HFFc6 (cell line): ENCODE measurements at regions not wholly inside any gene's neighbourhood (a gene's known extent, or its start where the extent isn't known, plus 50 kb on each side); places are given as distances from the start of the nearest gene placed in this dataset.

ENCODE experiments used
- DNase-seq: peaks from one replicate; pipeline ENCODE4 v3.0.0-alpha.2; 2018
- H3K27ac Mint-ChIP-seq: 2 replicates; pipeline ENCODE4 v1.8.0; 2020; ENCODE audit warnings: mild to moderate bottlenecking, mixed read lengths
- H3K27me3 Mint-ChIP-seq: 2 replicates; pipeline ENCODE4 v1.8.0; 2021; ENCODE audit warnings: mild to moderate bottlenecking, moderate library complexity, mixed read lengths; ENCODE audit not compliant: insufficient read depth
- H3K36me3 Mint-ChIP-seq: 2 replicates; pipeline ENCODE4 v1.8.0; 2021; ENCODE audit warnings: low read depth, mixed read lengths
- H3K4me1 Mint-ChIP-seq: 2 replicates; pipeline ENCODE4 v1.8.0; 2020; ENCODE audit warnings: low read depth, mixed read lengths
- H3K4me3 Mint-ChIP-seq: 2 replicates; pipeline ENCODE4 v1.8.0; 2020; ENCODE audit warnings: mild to moderate bottlenecking, moderate library complexity, mixed read lengths
- H3K9me3 Mint-ChIP-seq: 2 replicates; pipeline ENCODE4 v1.8.0; 2020; ENCODE audit warnings: mild to moderate bottlenecking, mixed read lengths
- CTCF ChIP-seq: fragments of 200-600 bp; sonication (generic); IDR thresholded peaks from 2 replicates; pipeline ENCODE4 v1.5.0; 2021; ENCODE audit warnings: antibody characterized with exemption, mild to moderate bottlenecking

GRCh38 chr4:152104901-152105357 lies 344.1 kb upstream of the GATB start:
- DNase-seq: no peak
- TF ChIP-seq CTCF: no peak
- H3K27me3 Mint-ChIP-seq: no peaks in the 10 kb centered on the region; the same call in none of the 2 replicates
- no peaks in the 10 kb centered on the region for H3K36me3 Mint-ChIP-seq
- peaks cover 82% of the 10 kb centered on the region for H3K4me1 Mint-ChIP-seq
- H3K27ac Mint-ChIP-seq: peak overlapping the region; percentile 93; the same call in 1 of the 2 replicates
- H3K4me3 Mint-ChIP-seq: no peak overlapping the region
- H3K9me3 Mint-ChIP-seq: no peaks in the 10 kb centered on the region

- Mint-ChIP-seq H3K36me3 (no peaks in the 10 kb centered on the region), H3K27ac (no peak overlapping the region; the same call in 1 of the 2 replicates), H3K27me3 (no peaks in the 10 kb centered on the region; the same call in none of the 2 replicates), H3K9me3 (no peaks in the 10 kb centered on the region), H3K4me3 (no peak overlapping the region), H3K4me1 (peaks cover 78% of the 10 kb centered on the region)
- no peak for TF ChIP-seq CTCF
- no peak for DNase-seq
Observed at GRCh38 chr4:152104356-152104755, 343.5 kb upstream of the GATB start.

- H3K4me1 Mint-ChIP-seq: peaks cover 71% of the 10 kb centered on the region
- no peak overlapping the region for H3K27ac Mint-ChIP-seq
- H3K4me3 Mint-ChIP-seq: no peak overlapping the region
- H3K36me3 Mint-ChIP-seq: no peaks in the 10 kb centered on the region
- TF ChIP-seq CTCF: no peak
- no peak for DNase-seq
- no peaks in the 10 kb centered on the region; the same call in none of the 2 replicates for H3K27me3 Mint-ChIP-seq
- no peaks in the 10 kb centered on the region for H3K9me3 Mint-ChIP-seq
Observed at GRCh38 chr4:152103181-152103901, 342.5 kb upstream of the GATB start.

- no peak overlapping the region; the same call in 1 of the 2 replicates for H3K4me3 Mint-ChIP-seq
- H3K36me3 Mint-ChIP-seq: no peaks in the 10 kb centered on the region
- H3K4me1 Mint-ChIP-seq: peaks cover 69% of the 10 kb centered on the region
- DNase-seq: no peak
- no peaks in the 10 kb centered on the region; the same call in none of the 2 replicates for H3K27me3 Mint-ChIP-seq
- H3K27ac Mint-ChIP-seq: peak overlapping the region; percentile 81
- H3K9me3 Mint-ChIP-seq: no peaks in the 10 kb centered on the region
- no peak for TF ChIP-seq CTCF
Observed at GRCh38 chr4:152102436-152103000, 341.7 kb upstream of the GATB start.

GRCh38 chr4:152101556-152102435 lies 341.0 kb upstream of the GATB start:
- Mint-ChIP-seq H3K36me3 (no peaks in the 10 kb centered on the region), H3K27ac (peak overlapping the region; percentile 81), H3K4me3 (peak overlapping the region; percentile 43), H3K9me3 (no peaks in the 10 kb centered on the region), H3K27me3 (no peaks in the 10 kb centered on the region; the same call in none of the 2 replicates), H3K4me1 (peaks cover 62% of the 10 kb centered on the region)
- TF ChIP-seq CTCF: no peak
- peak; percentile 55 for DNase-seq
